GM19452 (cell line): ENCODE measurements at regions not wholly inside any gene's neighbourhood (a gene's known extent, or its start where the extent isn't known, plus 50 kb on each side); places are given as distances from the start of the nearest gene placed in this dataset.

Experiments used
- ATAC-seq: cut with Tn5 transposase; IDR thresholded peaks from one replicate; pipeline ENCODE4 v1.9.1; 2021; ENCODE audit not compliant: unreplicated experiment

DNA sequence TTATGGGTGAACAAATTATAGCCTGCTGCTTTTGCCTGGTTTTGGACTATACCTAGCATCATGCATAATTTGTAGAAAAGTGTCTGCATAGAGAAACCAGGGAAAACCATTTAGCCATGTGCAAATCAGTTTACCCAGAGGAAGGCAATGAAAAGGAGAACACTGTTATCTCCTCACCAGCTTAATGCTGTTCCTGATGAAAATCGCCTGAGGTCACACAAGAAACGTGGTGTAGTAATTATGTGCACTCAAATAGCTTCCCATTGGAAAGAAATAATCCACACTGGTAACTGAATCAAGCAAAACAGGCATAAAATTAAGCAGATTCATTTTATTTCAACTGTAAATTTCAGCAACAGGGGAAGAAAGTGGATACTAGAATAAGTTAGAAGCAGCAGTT is 51.7 kb upstream of the FAM240B start:
- no peak for ATAC-seq
